ENCODE measurements at regions not wholly inside any gene's neighbourhood (a gene's known extent, or its start where the extent isn't known, plus 50 kb on each side); places are given as distances from the start of the nearest gene placed in this dataset.

GRCh38 chr13:56352901-56353300 lies 787.8 kb upstream of the PRR20A start:
- TF ChIP-seq RAD21 (IDR thresholded peaks at IDR 0.05), result no peak
- TF ChIP-seq SP1 (IDR thresholded peaks at IDR 0.05), result no peak
- TF ChIP-seq ATF3 (IDR thresholded peaks at IDR 0.05), result no peak
- TF ChIP-seq JUND (IDR thresholded peaks at IDR 0.05), result no peak
- TF ChIP-seq MAX (IDR thresholded peaks at IDR 0.05), result no peak
- no peak for TF ChIP-seq TAF1 (conservative IDR thresholded peaks at IDR 0.05)
- no peak for TF ChIP-seq YY1 (IDR thresholded peaks at IDR 0.05)
- no peak for TF ChIP-seq RXRA (IDR thresholded peaks at IDR 0.05)
- no peak for TF ChIP-seq FOXA2 (IDR thresholded peaks at IDR 0.05)
- no peak for TF ChIP-seq EGR1 (IDR thresholded peaks at IDR 0.05; ENCODE audit: low read depth in 2 of 2)
- no peak for TF ChIP-seq HNF4G (IDR thresholded peaks at IDR 0.05)
- TF ChIP-seq NR2F2 (IDR thresholded peaks at IDR 0.05), result no peak
- TF ChIP-seq ZBTB33 (IDR thresholded peaks at IDR 0.05), result no peak
- TF ChIP-seq, protein P1, sequence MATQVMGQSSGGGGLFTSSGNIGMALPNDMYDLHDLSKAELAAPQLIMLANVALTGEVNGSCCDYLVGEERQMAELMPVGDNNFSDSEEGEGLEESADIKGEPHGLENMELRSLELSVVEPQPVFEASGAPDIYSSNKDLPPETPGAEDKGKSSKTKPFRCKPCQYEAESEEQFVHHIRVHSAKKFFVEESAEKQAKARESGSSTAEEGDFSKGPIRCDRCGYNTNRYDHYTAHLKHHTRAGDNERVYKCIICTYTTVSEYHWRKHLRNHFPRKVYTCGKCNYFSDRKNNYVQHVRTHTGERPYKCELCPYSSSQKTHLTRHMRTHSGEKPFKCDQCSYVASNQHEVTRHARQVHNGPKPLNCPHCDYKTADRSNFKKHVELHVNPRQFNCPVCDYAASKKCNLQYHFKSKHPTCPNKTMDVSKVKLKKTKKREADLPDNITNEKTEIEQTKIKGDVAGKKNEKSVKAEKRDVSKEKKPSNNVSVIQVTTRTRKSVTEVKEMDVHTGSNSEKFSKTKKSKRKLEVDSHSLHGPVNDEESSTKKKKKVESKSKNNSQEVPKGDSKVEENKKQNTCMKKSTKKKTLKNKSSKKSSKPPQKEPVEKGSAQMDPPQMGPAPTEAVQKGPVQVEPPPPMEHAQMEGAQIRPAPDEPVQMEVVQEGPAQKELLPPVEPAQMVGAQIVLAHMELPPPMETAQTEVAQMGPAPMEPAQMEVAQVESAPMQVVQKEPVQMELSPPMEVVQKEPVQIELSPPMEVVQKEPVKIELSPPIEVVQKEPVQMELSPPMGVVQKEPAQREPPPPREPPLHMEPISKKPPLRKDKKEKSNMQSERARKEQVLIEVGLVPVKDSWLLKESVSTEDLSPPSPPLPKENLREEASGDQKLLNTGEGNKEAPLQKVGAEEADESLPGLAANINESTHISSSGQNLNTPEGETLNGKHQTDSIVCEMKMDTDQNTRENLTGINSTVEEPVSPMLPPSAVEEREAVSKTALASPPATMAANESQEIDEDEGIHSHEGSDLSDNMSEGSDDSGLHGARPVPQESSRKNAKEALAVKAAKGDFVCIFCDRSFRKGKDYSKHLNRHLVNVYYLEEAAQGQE (IDR thresholded peaks at IDR 0.05), result no peak
- no peak for TF ChIP-seq HNF4A (conservative IDR thresholded peaks at IDR 0.05)
- no peak for DNase-seq (ENCODE audit: low spot score)
- H3K27me3 ChIP-seq (ENCODE audit: control insufficient read depth in 4 of 4, insufficient read depth in 4 of 4, low read length in 3 of 4), result no peaks in the 10 kb centered on the region
- no peaks in the 10 kb centered on the region for H3K9me3 ChIP-seq (ENCODE audit: control insufficient read depth in 4 of 4, low read length in 3 of 4)
- H3K9ac ChIP-seq (ENCODE audit: low read depth in 1 of 2, low read length in 2 of 2), result no peak overlapping the region
- no peaks in the 10 kb centered on the region for H3K4me1 ChIP-seq (ENCODE audit: control insufficient read depth in 4 of 4, insufficient read depth in 4 of 4, low read length in 3 of 4)
- H3K36me3 ChIP-seq (ENCODE audit: control insufficient read depth in 4 of 4, insufficient read depth in 3 of 4, low read depth in 1 of 4, low read length in 3 of 4), result no peaks in the 10 kb centered on the region
- H3K4me3 ChIP-seq (ENCODE audit: low read depth in 1 of 3, low read length in 3 of 3), result no peak overlapping the region
- H3K27ac ChIP-seq (ENCODE audit: low read depth in 1 of 2, low read length in 2 of 2), result no peak overlapping the region

GRCh38 chr13:56356690-56357089 lies 784.0 kb upstream of the PRR20A start:
- H3K4me1 ChIP-seq (ENCODE audit: control insufficient read depth in 4 of 4, insufficient read depth in 4 of 4, low read length in 3 of 4), result no peaks in the 10 kb centered on the region
- no peaks in the 10 kb centered on the region for H3K9me3 ChIP-seq (ENCODE audit: control insufficient read depth in 4 of 4, low read length in 3 of 4)
- no peak overlapping the region for H3K9ac ChIP-seq (ENCODE audit: low read depth in 1 of 2, low read length in 2 of 2)
- no peak for DNase-seq (ENCODE audit: low spot score)
- WGBS, result 64% methylated on average over 1 of the region's 1 CpG
- no peak overlapping the region for H3K27ac ChIP-seq (ENCODE audit: low read depth in 1 of 2, low read length in 2 of 2)
- H3K36me3 ChIP-seq (ENCODE audit: control insufficient read depth in 4 of 4, insufficient read depth in 3 of 4, low read depth in 1 of 4, low read length in 3 of 4), result no peaks in the 10 kb centered on the region
- TF ChIP-seq EGR1 (IDR thresholded peaks at IDR 0.05; ENCODE audit: low read depth in 2 of 2), result no peak
- TF ChIP-seq ATF3 (IDR thresholded peaks at IDR 0.05), result no peak
- TF ChIP-seq ZBTB33 (IDR thresholded peaks at IDR 0.05), result no peak
- TF ChIP-seq HNF4A (conservative IDR thresholded peaks at IDR 0.05), result no peak
- no peak for TF ChIP-seq FOXA1 (IDR thresholded peaks at IDR 0.05)
- no peak for TF ChIP-seq FOXA2 (IDR thresholded peaks at IDR 0.05)
- TF ChIP-seq NR2F2 (IDR thresholded peaks at IDR 0.05), result no peak
- H3K27me3 ChIP-seq (ENCODE audit: control insufficient read depth in 4 of 4, insufficient read depth in 4 of 4, low read length in 3 of 4), result no peaks in the 10 kb centered on the region
- H3K4me3 ChIP-seq (ENCODE audit: low read depth in 1 of 3, low read length in 3 of 3), result no peak overlapping the region
